NCI-H748 (cell line): ENCODE measurements at regions not wholly inside any gene's neighbourhood (a gene's known extent, or its start where the extent isn't known, plus 50 kb on each side); places are given as distances from the start of the nearest gene placed in this dataset.
"Not testable (repeated sequence)": the region's sequence is repeated elsewhere in the genome, so short reads cannot be mapped to it uniquely, and the experiment has no call there.

Experiments used
- DNase-seq: peaks from one replicate; lab custom pipeline; 2025; ENCODE audit not compliant: unreplicated experiment; lab: John Stamatoyannopoulos, UW

DNA sequence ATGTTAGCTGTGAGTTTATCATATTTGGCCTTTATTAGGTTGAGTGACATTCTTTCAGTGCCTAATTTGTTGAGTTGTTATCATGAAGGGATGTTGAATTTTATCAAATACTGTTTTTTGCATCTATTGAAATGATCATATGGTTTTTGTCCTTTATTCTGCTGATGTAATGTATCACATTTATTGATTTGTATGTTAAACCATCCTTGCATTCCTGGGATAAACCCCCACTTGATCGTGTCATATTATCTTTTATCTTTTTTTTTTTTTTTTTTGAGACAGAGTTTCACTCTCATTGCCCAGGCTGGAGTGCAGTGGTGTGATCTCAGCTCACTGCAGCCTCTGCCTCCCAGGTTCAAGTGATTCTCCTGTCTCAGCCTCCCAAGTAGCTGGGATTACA lies 51.9 kb upstream of the MFGE8 start:
- DNase-seq, result not testable (repeated sequence)

DNA sequence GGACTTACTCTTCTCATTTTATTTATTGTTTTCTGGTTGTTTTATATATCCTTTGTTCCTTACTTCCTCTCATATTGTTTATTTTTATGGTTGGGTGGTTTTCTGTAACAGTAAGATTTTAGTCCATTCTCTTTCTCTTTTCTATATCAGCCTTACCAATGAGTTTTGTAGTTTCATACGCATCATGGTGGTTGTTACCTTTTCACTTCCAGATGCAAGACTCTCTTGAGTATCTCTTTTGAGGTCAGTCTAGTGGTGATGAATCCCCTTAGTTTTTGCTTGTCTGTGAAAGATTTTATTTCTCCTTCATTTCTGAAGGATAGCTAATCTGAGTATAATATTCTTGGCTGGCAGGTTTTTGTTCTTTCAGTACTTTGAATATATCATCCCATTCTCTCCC lies 57.1 kb upstream of the MFGE8 start:
- no peak for DNase-seq

DNA sequence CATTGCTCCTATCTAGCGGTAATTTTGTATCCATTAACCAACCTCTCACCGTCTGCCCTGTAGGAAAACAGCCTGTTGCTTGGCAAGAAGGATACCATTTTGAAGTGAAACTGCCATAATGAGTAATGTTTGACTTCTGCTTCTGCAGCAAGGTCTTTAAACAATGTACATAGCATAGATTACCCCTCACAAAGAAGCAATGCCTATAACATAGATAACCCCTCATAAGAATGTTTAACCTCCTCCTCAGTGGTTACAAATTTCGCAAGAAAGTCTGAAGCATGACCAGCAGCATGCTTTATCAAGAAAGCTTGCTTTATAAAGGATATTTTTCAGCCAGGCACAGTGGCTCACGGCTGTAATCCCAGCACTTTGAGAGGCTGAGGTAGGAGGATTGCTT lies 61.2 kb upstream of the MFGE8 start:
- no peak for DNase-seq

DNA sequence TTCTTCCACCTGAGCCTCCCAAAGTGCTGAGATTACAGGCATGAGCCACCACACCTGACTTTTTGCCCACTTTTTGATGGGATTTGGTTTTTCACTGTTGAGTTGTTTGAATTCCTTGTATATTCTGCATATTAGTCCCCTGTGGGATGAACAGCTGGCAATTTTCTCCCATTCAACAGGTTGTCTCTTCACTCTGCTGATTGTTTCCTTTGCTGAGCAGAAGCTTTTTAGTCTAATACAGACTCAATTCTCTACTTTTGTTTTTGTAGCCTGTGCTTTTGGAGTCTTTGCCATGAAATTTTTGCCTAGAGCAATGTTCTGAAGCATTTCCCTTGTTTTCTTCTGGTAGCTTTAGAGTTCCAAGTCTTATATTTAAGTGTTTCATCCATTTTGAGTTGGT lies 62.7 kb upstream of the MFGE8 start:
- no peak for DNase-seq

DNA sequence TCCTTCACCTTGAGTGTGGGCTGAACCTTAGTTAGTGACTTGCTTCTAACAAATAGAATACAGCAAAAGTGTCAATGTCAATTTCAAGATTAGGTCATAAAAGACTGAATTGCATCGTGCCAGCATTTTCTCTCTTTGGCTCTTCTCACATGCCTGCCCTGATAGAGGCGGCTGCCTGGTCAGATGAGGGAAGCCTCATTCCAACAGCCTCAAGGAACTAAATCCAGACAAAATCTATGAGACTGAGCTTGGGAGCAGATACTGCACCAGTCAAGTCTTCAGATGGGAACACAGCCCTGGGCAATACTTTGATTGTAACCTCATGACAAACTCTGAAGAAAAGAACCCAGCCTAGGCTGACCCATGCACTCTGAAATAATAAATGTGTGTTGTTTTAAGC lies 63.5 kb upstream of the MFGE8 start:
- DNase-seq, result no peak

DNA sequence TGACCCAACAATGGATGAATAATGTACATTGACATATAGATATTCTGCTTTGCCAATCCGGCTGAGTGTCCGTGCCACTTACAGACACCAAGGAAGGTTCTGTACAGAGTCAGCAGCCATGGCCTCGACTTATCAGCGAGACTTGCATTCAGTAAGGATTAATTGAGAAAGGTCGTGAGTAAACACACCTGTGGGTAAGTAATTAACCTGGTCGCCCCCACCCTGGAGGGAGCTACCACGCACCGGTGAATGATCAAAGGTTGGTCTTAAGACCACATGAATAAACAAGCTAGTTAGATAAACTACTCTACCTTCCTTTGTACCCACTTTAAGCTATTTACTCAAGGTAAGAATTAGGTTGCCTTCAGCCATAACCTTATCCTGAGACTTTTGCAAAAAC lies 66.5 kb upstream of the MFGE8 start:
- no peak for DNase-seq

DNA sequence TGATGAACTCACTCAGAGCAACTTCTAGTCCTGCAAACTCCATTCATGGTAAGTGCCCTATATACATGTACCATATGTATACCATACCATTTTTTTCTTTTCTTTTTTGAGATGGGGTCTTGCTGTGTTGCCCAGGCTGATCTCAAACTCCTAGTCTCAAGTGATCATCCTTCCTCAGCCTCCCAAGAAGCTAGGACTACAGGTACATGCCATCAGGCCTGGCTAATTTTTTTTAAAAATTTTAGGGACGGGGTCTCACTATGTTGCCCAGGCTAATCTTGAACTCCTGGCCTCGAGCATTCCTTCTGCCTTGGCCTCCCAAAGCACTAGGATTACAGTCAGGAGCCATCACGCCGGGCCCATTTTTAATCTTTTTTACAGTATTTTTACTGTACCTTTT lies 67.3 kb upstream of the MFGE8 start:
- no peak for DNase-seq

DNA sequence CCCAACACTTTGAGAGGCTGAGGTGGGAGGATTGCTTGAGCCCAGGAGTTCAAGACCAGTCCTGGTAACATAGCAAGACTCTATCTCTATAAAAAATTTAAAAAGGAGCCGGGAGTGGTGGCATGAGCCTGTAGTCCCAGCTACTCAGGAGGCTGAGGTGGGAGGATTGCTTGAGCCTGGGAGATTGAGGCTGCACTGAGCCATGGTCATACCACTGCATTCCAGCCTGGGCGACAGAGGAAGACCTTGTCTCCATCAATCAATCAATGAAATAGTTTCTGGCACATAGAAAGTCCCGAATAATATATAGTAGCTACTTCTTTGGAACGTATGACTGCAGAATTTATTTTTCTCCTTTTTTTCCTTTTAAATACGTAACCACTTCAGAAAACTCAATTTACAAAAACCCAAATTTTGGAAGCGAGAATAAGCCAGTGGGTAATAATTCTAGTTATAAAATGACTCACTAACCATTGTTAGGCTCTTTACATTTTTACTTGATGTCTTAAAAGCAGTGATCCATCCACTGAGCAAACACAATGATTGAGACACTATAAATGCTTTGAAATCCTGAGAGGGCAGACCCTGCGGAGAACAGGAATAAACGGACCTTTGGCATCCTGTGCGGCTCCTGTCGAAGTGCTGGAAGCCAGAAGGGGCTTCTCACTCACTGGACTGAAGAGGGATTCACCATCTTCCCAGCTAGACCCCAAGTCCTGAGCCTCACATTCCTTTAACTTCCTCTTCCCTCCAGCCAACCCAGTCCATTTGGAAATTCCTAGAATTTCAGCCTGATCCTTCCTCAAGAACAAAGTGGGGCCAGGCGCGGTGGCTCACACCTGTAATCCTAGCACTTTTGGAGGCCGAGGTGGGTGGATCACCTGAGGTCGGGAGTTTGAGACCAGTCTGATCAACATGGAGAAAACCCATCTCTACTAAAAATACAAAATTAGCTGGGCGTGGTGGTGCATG lies 68.4 kb upstream of the MFGE8 start:
- DNase-seq, result no peak

DNA sequence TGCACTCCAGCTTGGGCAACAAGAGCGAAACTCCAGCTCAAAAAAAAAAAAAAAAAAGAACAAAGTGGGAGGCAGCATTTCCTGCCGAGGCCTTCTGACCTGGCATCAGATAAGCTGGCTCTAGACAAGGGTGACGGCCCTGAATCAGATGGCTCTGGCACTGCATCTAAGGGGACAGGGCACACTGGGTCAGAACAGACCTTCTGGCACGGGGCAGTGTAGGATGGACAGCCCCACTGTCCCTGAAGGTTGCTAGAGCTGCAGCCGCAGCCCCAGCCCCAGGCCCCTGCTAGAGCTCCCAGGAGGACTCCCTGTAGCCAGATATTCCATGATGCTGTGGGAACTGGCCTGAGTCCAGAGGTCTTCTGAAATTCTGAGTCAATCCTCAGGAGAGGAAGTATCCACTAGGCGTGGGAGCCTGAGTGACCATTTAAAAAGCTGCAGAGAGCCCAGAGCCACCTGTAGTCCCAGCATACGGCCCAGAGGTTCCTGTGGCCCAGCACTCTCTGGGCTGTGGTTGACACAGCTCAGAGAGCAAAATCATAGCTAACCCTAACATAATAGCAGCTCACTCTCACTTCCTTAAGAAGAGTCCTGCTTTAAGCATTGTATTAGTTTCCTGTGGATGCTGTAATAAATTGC lies 69.2 kb upstream of the MFGE8 start:
- DNase-seq, result no peak

DNA sequence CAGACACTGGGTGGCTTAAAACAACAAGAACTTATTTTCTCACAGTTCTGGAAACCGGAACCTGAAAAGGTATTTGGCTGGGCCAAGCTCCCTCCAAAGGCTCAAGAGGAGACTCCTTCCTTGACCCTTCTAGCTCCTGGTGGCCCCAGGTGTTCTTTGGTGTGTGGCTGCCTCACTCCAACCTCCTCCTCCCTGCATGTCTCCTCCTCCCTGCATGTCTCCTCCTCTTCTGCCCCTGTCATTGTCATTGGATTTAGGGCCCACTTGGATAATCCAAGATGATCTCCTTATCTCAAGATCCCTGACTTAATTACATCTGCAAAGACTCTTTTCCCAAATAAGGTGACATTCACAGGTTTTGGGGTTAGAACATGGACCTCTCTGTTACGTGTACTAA lies 69.8 kb upstream of the MFGE8 start:
- no peak for DNase-seq

DNA sequence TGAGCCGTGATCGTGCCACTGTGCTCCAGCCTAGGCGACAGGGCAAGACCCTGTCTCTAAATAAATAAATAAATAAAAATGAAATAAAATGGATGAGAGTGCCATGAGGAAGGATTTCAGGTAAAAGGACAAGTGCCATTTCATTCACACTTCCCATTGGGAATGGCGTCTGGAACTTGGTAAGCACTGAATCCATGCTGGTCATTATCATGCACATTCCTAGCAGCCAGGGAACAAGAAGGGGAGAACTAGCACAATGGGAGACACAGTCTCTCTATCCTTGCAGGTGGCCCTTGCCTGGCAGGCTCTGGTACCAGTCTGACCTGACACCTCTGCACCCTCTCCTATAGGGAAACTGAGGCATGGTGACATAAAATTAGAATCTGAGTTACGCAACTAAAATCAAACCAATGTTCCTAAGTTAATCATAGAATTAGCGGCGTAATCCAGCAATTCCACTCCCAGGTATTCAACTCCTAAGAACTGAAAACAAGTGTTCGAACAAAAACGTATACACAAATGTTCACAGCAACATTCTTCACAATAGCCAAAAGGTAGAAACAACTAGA lies 70.8 kb upstream of the MFGE8 start:
- no peak for DNase-seq

DNA sequence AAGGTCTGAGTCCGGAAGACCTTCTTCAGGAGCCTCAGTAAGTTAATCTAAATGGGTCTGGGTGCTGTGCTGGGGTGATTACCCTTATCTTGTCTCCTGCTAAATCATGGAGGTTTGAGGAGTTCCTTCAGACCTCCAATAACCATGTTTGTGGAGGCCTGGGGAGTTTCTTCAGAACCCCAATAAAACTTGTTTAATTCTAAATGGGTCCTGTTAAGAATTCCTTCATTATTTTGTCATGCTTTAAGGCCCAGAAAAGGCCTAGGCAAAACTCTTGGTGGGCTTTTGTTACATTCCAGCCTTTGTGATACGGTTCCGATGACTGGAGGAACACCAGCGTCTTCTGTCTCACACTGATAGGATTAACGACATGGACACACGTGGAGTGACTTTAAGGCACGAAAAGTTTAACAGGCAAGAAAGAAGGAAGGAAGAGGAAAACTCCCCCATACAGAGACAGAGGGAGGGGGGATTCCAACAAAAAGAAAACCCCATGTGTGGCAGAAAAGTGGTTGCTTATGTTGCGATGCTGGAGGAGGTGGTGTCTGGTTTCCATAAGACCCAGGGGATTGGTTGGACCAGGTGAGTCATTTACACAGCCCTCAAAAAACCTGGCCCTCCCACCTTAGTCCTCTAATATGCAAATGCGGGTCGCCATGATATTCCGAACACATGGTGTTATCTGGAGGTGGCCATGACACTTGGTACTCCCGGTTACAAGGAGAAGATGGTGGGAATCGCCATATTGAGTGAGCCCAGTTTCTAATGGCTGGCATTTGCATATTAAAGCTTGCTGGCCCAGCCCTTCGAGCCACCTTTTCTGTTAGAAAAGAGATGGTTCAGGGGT lies 72.6 kb upstream of the MFGE8 start:
- DNase-seq, result no peak

DNA sequence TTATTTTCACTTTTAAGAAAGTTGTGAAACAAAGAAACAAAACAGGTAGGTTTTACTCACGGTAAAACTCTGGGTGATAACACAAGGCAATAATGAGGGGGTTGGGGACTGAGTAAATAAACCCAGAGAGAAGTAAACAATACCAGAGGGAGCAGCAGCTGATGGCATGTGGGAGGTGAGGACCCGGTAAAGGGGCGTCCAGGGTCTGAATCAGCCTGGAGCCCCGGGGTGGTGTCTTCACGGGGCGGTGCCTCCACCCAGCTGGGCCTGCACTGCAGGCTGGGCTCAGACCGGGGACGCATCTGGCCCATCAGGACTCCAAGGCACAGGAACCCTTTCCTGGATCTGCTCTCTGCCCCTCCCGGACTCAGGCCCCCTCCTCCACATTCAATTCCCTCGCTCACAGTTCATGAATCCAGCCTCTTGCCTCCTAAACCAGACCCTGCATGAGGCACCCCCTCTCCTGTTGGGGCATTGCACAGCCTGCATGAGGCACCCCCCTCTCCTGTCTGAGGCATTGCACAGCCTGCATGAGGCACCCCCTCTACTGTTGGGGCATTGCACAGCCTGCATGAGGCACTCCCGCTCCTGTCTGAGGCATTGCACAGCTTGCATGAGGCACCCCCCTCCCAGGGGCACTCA lies 73.9 kb upstream of the MFGE8 start:
- peak; percentile 14 for DNase-seq

DNA sequence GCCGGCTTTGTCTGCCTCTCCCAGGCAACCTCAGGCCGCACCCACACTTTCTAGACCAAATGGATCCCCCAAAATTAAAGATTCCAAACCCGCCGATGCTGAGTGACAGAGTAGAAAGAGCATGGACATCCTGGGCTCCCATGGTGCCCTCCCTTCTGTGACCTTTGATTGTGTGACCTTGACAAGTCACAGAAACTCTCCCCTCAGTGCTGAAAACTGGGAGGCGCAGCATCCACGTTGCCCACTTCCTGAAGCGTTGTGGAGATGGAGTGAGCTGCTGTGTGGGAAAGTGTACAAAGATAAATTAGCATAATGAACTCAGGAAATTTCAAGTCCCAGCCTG lies 74.4 kb upstream of the MFGE8 start:
- no peak for DNase-seq

DNA sequence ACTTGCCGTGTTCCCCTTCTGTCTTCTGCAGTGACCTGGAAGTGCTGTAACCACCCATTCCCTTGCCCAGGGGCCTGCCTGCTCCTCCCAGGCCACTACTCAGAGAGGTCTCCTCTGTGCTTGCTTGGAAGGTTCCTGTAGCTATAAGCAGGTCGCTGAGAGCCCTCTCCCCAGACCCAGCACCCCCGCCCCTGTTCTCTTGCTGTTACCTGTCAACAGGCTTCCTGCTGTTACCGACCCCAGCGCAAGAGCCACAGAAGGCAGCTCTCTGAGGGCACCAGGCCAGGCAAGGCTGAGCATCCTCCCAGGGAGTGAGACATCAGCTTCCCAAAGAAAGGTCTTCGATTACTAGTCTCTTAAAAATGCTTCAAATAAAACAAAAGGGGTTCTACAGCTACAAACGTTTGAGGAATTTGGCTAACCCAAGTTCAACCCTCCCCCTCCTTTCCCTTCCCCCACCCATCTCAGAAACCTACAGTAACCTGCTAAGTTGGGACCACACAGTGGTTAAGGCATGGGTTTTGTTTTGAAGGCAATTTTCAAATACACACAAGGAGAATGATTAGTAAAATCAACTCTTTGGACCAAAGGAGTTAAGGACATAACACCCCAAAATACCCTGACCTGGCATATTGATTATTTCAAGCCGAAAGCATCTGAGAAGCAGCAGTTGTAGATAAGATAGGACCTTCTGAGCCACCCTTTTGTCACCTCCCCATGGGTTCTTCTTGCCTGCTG lies 74.9 kb upstream of the MFGE8 start:
- no peak for DNase-seq

DNA sequence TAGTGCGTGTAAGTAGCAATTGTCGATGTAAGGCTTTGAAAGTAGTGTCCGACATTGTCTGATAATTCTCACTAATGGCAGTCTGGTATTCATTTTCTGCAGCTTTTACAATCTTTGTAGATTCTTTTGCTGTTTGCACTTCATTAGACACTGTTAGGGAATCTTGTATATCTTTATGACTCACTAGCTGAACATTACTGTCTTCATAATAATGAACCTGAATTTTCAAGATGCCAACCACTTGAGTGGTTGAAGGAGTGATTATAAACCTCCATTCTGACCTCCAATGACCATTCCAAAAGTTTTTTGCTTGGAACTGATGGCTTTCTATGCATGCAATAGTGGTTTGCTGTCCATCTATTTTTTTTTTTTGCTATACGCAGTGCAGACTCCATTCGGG lies 76.4 kb upstream of the MFGE8 start:
- no peak for DNase-seq

DNA sequence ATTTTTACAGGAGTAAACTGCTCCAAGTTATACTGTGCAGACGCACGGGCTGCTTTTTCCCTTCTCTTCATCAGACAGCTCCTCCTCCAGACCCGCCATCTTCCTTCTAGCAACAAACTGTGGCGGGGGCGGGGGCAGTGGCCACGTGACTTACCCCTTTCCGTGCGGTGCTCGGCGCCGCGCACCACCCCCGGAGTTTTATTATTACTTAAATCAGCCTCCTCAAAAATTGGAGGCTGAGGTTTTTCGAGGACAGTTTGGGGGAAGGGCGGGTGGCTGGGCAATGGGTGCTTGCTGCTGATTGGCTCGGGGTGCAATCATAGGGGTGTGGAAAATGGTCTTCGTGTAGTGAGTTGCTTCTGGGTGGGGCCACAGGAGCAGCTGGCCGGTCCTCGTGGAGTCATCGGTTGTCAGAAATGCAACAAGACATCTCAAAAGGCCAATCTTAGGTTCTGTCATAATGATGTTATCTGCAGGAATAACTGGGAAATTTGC lies 77.1 kb upstream of the MFGE8 start:
- peak; percentile 74 for DNase-seq

DNA sequence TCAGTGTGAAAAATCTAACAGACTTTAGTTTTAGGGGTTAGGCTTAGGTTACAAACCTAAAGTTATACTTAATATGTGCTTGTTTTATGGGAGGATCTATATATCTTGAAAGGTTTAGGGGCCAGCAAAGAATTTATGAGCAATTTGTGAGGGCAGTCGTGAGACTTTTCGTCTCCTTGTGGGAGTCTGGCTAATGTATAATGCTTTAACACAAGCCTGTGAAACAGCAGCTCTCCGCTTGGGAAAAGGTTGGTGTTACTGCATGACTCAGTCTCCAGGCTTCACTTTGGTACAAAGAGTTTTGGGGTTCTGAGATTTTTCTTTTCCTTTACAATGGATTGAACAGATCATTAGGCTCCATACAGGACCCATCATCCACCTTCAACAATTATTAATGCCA lies 79.0 kb upstream of the MFGE8 start:
- no peak for DNase-seq

DNA sequence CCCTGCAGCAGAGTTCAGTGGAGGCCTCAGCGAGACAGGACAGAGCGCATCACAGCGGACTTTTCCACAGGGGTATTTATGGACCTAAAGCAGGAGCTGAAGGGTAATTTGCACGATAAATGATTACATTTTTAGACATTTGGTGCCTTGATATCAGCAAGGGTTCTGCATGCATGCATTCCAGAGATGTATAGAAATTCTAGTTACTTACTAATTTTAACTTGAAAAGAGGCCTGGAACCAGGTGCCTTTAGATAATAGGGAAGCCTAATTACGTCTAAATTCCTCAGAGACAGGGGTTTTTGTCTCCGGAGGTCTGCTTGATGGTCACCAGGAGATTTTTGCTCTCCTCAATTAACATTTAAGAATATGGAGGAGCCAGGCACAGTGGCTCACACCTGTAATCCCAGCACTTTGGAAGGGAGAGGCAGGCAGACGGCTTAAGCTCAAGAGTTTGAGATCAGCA lies 79.8 kb upstream of the MFGE8 start:
- DNase-seq, result no peak

DNA sequence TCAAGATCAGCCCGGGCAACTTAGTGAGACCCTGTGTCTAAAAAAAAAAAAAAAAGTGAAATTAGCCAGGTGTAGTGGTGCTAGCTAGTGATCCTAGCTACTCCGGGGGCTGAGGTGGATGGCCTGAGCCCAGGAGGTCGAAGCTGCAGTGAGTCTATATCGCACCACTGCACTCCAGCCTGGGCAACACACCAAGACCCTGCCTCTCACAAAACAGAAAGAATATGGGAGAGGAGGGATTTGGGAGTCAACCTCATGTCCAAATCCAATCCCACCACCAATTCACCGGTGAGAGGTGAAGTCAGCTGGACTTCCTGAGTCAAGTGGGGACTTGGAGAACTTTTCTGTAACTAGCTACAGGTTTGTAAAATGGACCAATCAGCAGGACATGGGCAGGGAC lies 80.5 kb upstream of the MFGE8 start:
- no peak for DNase-seq
